Fibroblast of mammary gland (primary cell): ENCODE measurements at regions not wholly inside any gene's neighbourhood (a gene's known extent, or its start where the extent isn't known, plus 50 kb on each side); places are given as distances from the start of the nearest gene placed in this dataset.

Source experiments
- DNase-seq: peaks from one replicate; pipeline ENCODE4 v3.0.0-alpha.2; 2010; ENCODE audit warnings: low read depth
- H3K4me3 ChIP-seq: 2 replicates; pipeline ENCODE4 v1.5.1; 2011; ENCODE audit warnings: low read depth, mild to moderate bottlenecking, low read length, moderate library complexity; ENCODE audit not compliant: control insufficient read depth
- CTCF ChIP-seq: conservative IDR thresholded peaks from 2 replicates; pipeline ENCODE4 v1.5.1; 2011; ENCODE audit warnings: low read depth, low read length, inconsistent platforms; ENCODE audit not compliant: control insufficient read depth, insufficient read depth

GRCh38 chr4:136962868-136963267 lies 569.4 kb downstream of the PCDH18 start:
- no peak for TF ChIP-seq CTCF
- H3K4me3 ChIP-seq: no peak overlapping the region
- no peak for DNase-seq

- no peak for DNase-seq
- H3K4me3 ChIP-seq: no peak overlapping the region
- TF ChIP-seq CTCF: no peak
Measured at GRCh38 chr4:136946307-136946907, 585.9 kb downstream of the PCDH18 start.

- DNase-seq: peak; percentile 29
- no peak for TF ChIP-seq CTCF
Measured at GRCh38 chr4:136939781-136940180, 592.5 kb downstream of the PCDH18 start.

GRCh38 chr4:136935871-136936270 lies 596.4 kb downstream of the PCDH18 start:
- no peak overlapping the region for H3K4me3 ChIP-seq
- DNase-seq: no peak
- no peak for TF ChIP-seq CTCF

More at GRCh38 chr4:136939781-136940180, 592.5 kb downstream of the PCDH18 start:
- no peak overlapping the region for H3K4me3 ChIP-seq

- no peak overlapping the region for H3K4me3 ChIP-seq
- no peak for TF ChIP-seq CTCF
- peak; percentile 18 for DNase-seq
Measured at GRCh38 chr4:136935305-136935704, 597.0 kb downstream of the PCDH18 start.

GRCh38 chr4:136934601-136935000 lies 597.7 kb downstream of the PCDH18 start:
- peak; percentile 60 for DNase-seq
- H3K4me3 ChIP-seq: no peak overlapping the region
- TF ChIP-seq CTCF: no peak

GRCh38 chr4:136931781-136932180 lies 600.5 kb downstream of the PCDH18 start:
- H3K4me3 ChIP-seq: no peak overlapping the region
- no peak for TF ChIP-seq CTCF
- DNase-seq: peak; percentile 27
